AG09309 (cell line): ENCODE measurements at regions not wholly inside any gene's neighbourhood (a gene's known extent, or its start where the extent isn't known, plus 50 kb on each side); places are given as distances from the start of the nearest gene placed in this dataset.

ENCODE experiments used
- DNase-seq: peaks from one replicate; pipeline ENCODE4 v3.0.0-alpha.2; 2010; ENCODE audit warnings: low read depth
- H3K4me3 ChIP-seq: 2 replicates; pipeline ENCODE4 v1.5.1; 2011; ENCODE audit warnings: mild to moderate bottlenecking, low read depth, low read length, moderate library complexity; ENCODE audit not compliant: control insufficient read depth
- CTCF ChIP-seq: IDR thresholded peaks from 2 replicates; pipeline ENCODE4 v1.5.1; 2011; ENCODE audit warnings: mild to moderate bottlenecking, low read depth, low read length, inconsistent platforms; ENCODE audit not compliant: insufficient read depth, control insufficient read depth; ENCODE audit errors: missing control alignments

GRCh38 chr9:129404621-129405020 is 216.3 kb downstream of the C9orf50 start:
- no peak overlapping the region for H3K4me3 ChIP-seq
- TF ChIP-seq CTCF: no peak

DNA sequence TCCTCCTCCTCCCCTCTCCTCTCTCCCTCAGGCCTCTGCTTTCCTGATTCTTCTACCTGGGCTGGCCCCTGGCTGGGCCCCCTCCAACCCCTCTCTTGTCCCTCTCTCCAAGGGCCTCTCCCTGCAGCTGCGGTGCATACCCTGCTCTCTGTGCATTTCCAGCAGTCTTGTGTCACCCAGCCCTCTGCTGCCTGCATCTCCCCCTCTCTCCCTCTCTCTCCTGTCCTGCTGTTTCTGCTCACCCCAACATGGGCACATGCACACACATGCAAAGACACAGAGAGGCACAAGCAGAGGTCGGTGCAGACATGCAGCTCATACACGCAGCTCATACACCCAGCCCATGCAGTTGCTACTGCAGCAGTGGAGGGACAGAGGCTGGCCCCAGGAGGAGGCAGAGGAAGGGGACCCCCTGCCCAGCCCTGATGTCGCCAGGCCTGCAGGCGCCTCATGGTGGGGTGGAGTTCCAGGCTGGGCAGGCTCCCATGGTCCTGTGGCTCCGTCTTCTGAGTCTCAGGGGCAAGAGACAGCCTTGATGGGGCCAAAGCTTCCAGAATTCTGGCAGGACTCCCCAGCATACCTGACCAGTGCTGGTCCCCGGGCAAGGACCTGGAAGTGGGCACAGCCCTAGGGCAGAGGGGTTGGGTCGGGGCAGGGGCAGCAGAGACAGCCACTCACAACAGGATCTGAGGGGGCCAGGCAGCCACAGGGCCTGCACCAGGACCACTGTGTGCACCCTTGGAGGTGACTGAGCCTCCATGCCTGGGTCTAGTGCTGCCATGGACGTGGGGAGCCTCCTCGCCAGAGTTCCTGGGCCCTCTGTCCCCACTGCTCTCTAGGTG is 216.9 kb downstream of the C9orf50 start:
- H3K4me3 ChIP-seq: no peak overlapping the region
- no peak for TF ChIP-seq CTCF
- DNase-seq: no peak

More at GRCh38 chr9:129404621-129405020, 216.3 kb downstream of the C9orf50 start:
- no peak for DNase-seq

GRCh38 chr9:129402931-129403778 is 217.7 kb downstream of the C9orf50 start:
- no peak for DNase-seq
- no peak for TF ChIP-seq CTCF
- no peak overlapping the region for H3K4me3 ChIP-seq

DNA sequence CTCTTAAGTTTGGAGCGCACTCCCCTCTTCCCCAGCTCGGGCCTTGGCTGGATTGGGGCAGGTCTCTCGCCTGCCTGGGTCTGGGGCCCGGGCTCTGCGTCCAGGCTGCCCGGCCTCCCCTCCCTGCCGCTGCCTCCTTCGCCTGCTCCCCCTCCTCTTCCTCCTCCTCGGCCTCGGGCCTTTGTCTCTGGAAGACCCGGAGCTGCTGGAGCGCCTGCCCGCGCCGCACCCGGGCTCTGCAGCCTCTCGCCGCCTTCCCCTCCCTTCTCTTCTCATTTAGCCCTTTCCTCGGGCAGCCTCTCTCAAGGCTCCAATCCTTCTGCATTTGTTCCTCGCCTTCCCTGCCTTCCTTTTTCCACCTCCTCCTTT is 218.5 kb downstream of the C9orf50 start:
- DNase-seq: no peak
- H3K4me3 ChIP-seq: no peak overlapping the region

DNA sequence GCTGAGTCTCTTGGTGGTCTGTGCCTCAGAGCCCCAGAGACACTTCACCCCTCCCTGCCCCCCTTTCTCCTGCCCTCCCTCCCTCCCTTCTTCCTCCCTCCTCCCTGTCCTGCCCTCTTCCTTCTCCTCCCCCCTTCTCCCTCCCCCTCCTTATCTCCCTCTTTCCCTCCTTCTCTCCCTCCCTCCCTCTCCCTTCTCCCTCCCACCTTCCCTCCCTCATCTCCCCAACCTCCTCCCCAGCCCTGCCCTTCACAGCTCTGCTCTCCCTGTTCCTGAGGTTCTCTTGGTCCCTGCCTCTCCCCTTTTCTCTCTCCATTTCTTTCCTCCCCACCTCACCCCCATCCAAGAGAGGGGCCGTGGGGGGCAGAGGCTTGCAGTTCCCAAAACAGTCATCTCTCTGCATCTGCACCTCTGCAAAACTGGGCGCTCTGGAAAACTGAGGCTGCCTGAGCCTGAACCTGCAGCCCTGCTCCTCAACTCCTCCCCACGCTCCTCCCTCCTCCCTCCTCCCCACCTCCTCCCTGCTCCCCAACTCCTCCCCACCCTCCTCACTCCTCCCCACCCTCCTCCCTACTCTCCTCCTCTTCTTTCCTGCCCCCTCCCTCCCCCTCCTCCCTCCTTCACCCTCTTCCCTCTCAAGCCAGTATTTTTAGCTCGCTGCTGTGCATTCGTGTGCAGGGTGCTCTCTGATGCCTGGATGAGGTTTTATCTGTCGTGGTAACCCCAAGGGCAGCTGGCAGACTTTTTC is 219.1 kb downstream of the C9orf50 start:
- TF ChIP-seq CTCF: no peak
- DNase-seq: no peak
- H3K4me3 ChIP-seq: no peak overlapping the region

More for the DNA sequence above, 218.5 kb downstream of the C9orf50 start:
- no peak for TF ChIP-seq CTCF

DNA sequence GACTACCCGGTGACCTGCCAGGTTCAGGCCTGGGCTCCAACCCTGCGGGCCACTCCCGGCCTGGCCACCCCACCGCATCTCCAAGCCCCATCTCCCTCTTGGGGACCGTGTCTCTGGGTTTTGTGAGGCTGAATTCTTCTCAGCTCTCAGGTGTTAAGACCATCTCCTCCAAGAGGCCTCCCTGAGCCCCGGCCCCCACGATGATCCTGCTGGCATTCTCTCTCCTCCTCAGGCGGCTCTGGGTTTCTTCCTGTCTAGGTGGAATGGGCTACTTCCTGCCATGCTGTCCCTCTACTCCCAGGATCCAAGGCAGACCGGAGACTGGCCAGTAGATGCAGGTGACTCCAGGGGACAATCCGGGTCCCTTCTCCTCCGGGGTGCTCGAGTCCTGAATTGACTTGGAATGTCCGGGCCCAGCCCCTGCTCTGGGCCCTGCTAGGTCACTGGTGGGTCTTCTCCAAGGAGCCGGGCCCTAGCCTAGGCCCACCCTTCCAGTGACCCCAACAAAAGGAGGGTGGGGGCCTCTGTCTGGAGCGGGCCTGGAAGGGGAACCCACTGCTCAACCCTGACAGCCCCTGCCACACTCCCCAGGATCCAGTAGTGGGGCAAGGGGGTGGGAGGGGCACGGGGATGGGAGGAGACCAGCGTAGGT is 219.8 kb downstream of the C9orf50 start:
- no peak for TF ChIP-seq CTCF
- no peak for DNase-seq

More for the DNA sequence above, 219.8 kb downstream of the C9orf50 start:
- H3K4me3 ChIP-seq: no peak overlapping the region
